Large intestine (tissue), 3 donors: ENCODE measurements at regions not wholly inside any gene's neighbourhood (a gene's known extent, or its start where the extent isn't known, plus 50 kb on each side); places are given as distances from the start of the nearest gene placed in this dataset.

Experiments used
- DNase-seq, 2 donors: peaks; one replicate each; pipeline versions ENCODE4 v3.0.0 to v3.0.0-alpha.2; 2013
- H3K27ac ChIP-seq: one replicate; pipeline ENCODE4 v1.5.1; 2013; ENCODE audit warnings: low read length
- H3K27me3 ChIP-seq: 2 replicates; pipeline ENCODE4 v1.6.1; 2013; ENCODE audit warnings: low read length; ENCODE audit not compliant: control insufficient read depth, insufficient read depth
- H3K36me3 ChIP-seq: 2 replicates; pipeline ENCODE4 v1.6.1; 2013; ENCODE audit warnings: low read length; ENCODE audit not compliant: control insufficient read depth, insufficient read depth
- H3K4me1 ChIP-seq: one replicate; pipeline ENCODE4 v1.6.1; 2013; ENCODE audit warnings: low read length; ENCODE audit not compliant: control insufficient read depth, insufficient read depth
- H3K4me3 ChIP-seq: one replicate; pipeline ENCODE4 v1.5.1; 2013; ENCODE audit warnings: low read length
- H3K9me3 ChIP-seq: one replicate; pipeline ENCODE4 v1.6.1; 2013; ENCODE audit warnings: mild to moderate bottlenecking, low read depth, low read length, moderate library complexity; ENCODE audit not compliant: control insufficient read depth
- WGBS: methylation state at CpG from one replicate; pipeline ENCODE4 v1.1.5; 2013; ENCODE audit warnings: low lambda C conversion rate; ENCODE audit not compliant: insufficient coverage; 5-methylcytosine and 5-hydroxymethylcytosine counted together

DNA sequence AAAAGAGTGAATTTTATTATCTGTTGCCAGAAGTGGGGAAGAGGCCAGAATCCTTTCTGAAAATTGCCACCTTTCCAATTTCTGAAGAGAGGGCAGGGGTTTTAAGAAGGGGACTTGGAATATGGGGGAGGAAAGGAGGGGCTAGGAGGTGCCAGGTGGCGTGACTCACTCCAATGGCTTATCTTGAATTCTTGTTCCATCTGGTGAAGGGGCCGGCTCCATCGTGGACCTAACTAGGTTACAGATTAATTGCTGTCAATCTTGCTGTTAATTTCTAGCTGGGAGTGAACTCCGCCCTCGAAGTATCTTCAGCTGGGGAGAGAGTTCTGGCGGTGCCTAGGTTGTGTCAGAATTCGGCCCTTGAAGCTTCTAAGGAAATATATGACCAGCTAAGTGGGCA is 138.7 kb downstream of the YTHDC2 start:
- no peaks in the 10 kb centered on the region for H3K9me3 ChIP-seq
- no peak for DNase-seq
- H3K36me3 ChIP-seq: no peaks in the 10 kb centered on the region
- WGBS: no CpG with 5 or more reads among the region's 7 CpGs
- H3K27ac ChIP-seq: no peak overlapping the region
- no peak overlapping the region for H3K4me3 ChIP-seq
- no peaks in the 10 kb centered on the region for H3K4me1 ChIP-seq
- H3K27me3 ChIP-seq: no peaks in the 10 kb centered on the region

DNA sequence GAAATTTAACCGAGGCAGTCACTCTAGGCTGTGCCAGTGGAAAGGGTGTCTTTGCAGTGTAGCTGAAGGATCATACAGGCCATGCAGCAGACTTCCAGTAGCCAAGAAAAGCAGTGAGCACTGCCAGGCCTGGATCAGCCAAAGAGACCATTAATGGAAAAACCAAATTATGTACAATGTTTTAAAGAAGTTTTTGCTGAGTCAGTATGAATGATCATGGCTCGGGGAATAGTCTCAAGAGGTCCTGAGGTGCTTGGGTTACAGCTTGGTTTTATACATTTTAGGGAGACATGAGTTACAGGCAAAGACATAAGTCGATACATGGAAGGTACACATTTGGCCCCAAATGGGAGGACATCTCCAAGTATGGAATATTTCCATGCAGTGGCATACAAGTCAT is 141.3 kb downstream of the YTHDC2 start:
- Histone ChIP-seq H3K9me3 (no peaks in the 10 kb centered on the region), H3K4me1 (no peaks in the 10 kb centered on the region), H3K27me3 (no peaks in the 10 kb centered on the region), H3K27ac (no peak overlapping the region), H3K4me3 (no peak overlapping the region), H3K36me3 (no peaks in the 10 kb centered on the region)
- no CpG with 5 or more reads among the region's 3 CpGs for WGBS
- DNase-seq: no peak

DNA sequence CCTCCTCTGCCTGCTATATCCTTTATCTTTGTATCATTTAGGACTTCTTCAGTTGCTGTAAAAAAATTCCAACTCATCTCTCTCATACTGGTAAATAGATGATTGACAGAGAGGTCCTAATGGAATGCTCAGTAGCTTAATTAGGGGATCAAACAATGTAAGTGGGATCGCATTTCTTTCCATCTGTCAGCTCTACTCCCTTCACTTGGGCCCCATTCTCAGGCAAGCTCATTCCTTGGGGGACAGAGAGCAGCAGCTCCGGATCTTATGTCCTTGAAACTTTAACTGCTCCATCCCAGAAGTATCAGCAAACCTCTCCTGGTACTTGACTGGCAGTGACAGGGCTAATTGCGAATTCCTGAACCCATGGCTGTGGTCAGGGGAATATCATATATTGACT is 146.7 kb downstream of the YTHDC2 start:
- no peak overlapping the region for H3K4me3 ChIP-seq
- H3K4me1 ChIP-seq: no peaks in the 10 kb centered on the region
- no peaks in the 10 kb centered on the region for H3K36me3 ChIP-seq
- WGBS: 60% methylated on average over 1 of the region's 3 CpGs
- H3K9me3 ChIP-seq: no peaks in the 10 kb centered on the region
- H3K27ac ChIP-seq: no peak overlapping the region
- no peak for DNase-seq
- H3K27me3 ChIP-seq: no peaks in the 10 kb centered on the region

DNA sequence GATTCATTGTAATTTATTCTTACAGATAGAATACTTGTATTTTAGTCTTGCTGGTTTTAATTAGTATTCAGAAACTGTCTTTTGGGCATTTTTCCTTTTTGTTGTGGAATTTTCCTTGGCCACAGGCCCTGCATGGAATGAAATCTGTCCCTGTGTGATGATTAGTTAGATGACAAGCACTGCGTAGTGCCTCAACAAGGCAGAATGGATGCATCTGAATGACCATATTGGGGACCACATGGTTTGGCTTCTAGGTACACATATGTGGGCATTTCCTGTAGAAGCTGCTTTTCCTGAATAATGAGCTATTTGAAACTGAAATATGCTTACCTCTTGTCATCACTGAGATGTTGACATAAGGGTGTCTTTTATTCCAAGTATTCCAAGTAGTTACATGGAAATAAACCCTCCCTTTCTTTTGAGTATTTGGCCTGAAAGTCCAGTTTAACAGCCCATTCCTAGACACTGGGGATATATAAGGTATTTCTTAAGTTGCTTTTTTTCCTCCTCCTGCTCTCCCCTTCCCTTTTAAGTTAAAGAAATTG is 147.3 kb downstream of the YTHDC2 start:
- DNase-seq: no peak
- no CpG with 5 or more reads among the region's 1 CpG for WGBS
- Histone ChIP-seq H3K36me3 (no peaks in the 10 kb centered on the region), H3K27me3 (no peaks in the 10 kb centered on the region), H3K27ac (no peak overlapping the region), H3K4me1 (no peaks in the 10 kb centered on the region), H3K9me3 (no peaks in the 10 kb centered on the region), H3K4me3 (no peak overlapping the region)

DNA sequence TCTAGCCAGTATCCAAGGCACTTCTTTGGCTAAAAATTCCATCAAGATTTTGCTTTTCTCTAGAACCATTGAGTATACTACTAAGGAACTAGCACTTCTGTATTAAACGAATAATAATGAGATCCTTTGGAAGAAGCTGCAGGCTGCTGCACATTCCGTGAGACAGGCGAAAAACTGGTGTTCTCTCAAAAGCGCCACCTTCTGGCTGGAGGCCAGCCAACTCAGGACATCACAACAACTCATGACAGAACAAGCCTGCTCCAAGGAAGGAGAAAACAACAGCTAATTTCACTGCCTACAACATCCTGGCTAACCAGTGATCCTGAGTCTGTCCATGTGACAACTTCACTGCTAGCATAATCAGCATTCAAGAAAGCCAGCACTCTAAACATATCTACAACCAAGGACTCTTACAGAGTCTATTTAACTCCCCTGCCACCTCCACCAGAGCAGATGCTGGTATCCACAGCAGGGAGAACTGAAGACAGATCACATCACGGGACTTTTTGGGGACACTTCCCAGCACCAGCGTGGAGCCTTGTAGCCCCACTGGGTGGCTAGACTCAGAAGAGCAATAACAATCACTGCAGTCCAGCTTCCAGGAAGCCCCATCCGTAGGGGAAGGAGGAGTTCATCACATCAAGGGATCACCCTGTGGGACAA is 150.5 kb downstream of the YTHDC2 start:
- WGBS: no CpG with 5 or more reads among the region's 7 CpGs
- no peaks in the 10 kb centered on the region for H3K4me1 ChIP-seq
- H3K27me3 ChIP-seq: no peaks in the 10 kb centered on the region
- no peaks in the 10 kb centered on the region for H3K36me3 ChIP-seq
- H3K4me3 ChIP-seq: no peak overlapping the region
- peak in 1 of 2 donors; percentile 4 for DNase-seq
- H3K27ac ChIP-seq: no peak overlapping the region
- no peaks in the 10 kb centered on the region for H3K9me3 ChIP-seq

DNA sequence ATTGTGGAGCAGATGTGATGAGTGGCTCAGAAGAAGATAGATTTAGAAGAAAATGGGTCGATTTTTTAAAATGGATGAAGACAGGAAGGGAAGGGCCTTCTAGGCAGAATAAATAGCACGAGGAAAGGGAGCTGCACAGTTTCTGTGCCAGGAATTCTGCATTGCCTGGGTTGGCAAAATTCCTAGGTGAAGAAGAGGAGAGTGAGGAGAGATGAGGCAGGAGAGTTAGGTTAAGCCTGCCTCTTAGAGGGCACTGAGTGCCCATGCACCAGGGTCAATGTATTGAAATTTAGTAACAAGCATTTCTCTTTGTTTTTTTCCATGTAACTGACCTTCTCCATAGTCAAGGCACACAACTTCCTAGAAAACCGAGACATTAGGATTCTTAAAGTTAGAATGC is 159.5 kb downstream of the YTHDC2 start:
- Histone ChIP-seq H3K4me1 (no peaks in the 10 kb centered on the region), H3K36me3 (no peaks in the 10 kb centered on the region), H3K27me3 (no peaks in the 10 kb centered on the region), H3K4me3 (no peak overlapping the region), H3K27ac (no peak overlapping the region), H3K9me3 (no peaks in the 10 kb centered on the region)
- no peak for DNase-seq
- 100% methylated on average over 2 of the region's 3 CpGs for WGBS

DNA sequence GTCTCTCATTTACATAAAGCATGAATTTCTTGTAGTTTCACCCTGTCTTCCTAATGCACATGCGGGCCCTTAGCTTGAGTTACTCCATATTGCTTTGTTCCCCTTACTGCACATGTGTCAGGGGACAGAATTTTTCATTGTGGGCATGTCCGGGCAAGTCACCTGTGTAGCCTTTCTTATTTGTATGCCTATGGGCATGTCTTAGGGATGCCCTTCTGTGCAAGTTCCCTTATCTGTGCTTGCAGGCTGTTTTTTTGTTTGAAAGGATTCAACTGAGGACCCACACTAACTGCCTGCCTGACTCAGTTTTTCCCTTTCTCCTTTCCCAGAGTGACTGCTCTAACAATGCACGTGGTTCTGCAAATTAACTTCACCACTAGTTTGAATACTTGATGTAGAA is 161.7 kb downstream of the YTHDC2 start:
- DNase-seq: peak in 1 of 2 donors; percentile 4
- Histone ChIP-seq H3K9me3 (no peaks in the 10 kb centered on the region), H3K36me3 (no peaks in the 10 kb centered on the region), H3K27me3 (no peaks in the 10 kb centered on the region), H3K4me1 (no peaks in the 10 kb centered on the region), H3K4me3 (no peak overlapping the region), H3K27ac (no peak overlapping the region)
- WGBS: no CpG with 5 or more reads among the region's 3 CpGs

DNA sequence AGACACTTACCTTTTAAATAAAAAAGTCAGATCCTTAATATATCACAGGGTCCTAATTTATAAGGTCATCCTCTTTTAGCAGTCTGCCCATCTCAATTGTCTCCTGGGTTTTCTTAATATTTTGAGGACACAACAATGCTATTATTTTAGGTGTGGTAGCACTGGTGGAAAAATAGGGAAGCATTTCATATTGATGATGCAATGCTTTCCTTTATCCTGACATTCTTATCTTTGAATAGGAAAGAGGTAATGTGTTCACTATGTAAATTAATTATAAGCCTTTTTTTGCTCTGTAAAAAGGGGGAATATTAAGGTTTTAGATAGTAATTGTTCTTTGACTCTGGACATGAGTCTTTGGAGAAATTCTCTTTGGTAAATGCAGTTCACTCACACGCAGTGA is 164.7 kb downstream of the YTHDC2 start:
- Histone ChIP-seq H3K36me3 (no peaks in the 10 kb centered on the region), H3K4me1 (no peaks in the 10 kb centered on the region), H3K27ac (no peak overlapping the region), H3K4me3 (no peak overlapping the region), H3K9me3 (no peaks in the 10 kb centered on the region), H3K27me3 (no peaks in the 10 kb centered on the region)
- no CpG with 5 or more reads among the region's 1 CpG for WGBS
- no peak for DNase-seq

DNA sequence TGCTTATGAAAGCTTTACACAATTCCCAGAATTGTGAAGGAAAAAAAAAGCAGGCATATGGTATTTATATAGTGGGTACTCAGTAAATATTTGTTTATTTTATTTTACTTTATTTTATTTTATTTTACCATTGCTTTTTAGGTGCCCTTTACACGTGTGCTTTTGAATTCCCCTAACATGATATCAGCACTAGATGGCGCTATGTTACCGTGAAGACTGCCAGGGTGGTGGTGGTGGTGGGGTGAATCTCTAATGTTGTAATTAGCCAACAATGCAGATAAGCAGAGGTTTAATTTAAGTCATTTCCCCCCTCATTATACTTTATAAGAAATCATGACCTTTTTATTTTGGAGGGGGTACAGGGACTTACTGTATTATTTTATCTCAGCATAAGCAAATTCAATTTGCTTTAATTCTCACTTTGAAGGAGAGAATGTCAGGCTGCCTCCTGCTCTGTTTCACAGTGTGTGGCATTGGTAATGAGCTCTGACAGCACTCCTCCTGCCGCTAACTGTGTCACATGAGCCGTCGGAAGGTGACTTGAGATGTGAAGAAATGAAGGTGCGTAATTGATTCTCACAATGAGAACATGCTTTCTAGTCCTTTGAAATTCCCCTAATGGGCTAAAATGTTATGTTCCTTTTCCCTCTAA is 165.6 kb downstream of the YTHDC2 start:
- Histone ChIP-seq H3K27ac (no peak overlapping the region), H3K27me3 (no peaks in the 10 kb centered on the region), H3K9me3 (no peaks in the 10 kb centered on the region), H3K4me1 (no peaks in the 10 kb centered on the region), H3K36me3 (no peaks in the 10 kb centered on the region), H3K4me3 (no peak overlapping the region)
- 0% methylated on average over 1 of the region's 7 CpGs for WGBS
- DNase-seq: peak; percentile 2 to 6

DNA sequence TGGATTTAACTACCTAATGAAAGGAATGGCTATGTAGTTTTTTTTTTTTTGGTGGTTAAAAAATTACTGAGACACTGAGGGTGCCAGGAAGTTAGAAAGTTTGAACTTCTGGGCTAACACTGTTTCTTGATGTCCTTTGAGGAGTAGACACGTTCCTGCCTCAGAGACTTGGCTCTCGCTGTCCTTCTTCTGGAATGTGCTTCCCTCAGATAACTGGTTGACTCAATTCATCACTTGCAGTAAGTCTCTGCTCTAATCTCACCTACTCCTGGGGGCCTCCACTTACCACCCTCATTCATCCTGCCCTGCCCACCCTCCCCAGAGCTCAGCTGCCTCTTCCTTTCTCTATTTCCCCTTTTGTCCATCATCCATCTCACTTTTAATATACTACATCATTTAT is 167.0 kb downstream of the YTHDC2 start:
- no peak overlapping the region for H3K4me3 ChIP-seq
- DNase-seq: no peak
- H3K9me3 ChIP-seq: no peaks in the 10 kb centered on the region
- H3K36me3 ChIP-seq: no peaks in the 10 kb centered on the region
- H3K27ac ChIP-seq: no peak overlapping the region
- no peaks in the 10 kb centered on the region for H3K27me3 ChIP-seq
- no CpG with 5 or more reads among the region's 2 CpGs for WGBS
- no peaks in the 10 kb centered on the region for H3K4me1 ChIP-seq
